CD4-positive, alpha-beta T cell (primary cell): ENCODE measurements at regions not wholly inside any gene's neighbourhood (a gene's known extent, or its start where the extent isn't known, plus 50 kb on each side); places are given as distances from the start of the nearest gene placed in this dataset.

Experiments
- ATAC-seq: fragments of 200-7000 bp; cut with Tn5 transposase; one replicate; pipeline ENCODE4 v1.10.0; 2022; ENCODE audit warnings: mild to moderate bottlenecking; ENCODE audit not compliant: poor library complexity
- CTCF ChIA-PET: fragments of 350-600 bp; sonication (Branson Sonifier 250); formaldehyde crosslinking; loops from one replicate; lab custom pipeline; 2021; ENCODE audit warnings: antibody characterized with exemption, inconsistent platforms; lab: Charles Lee
- POLR2A ChIA-PET: fragments of 350-600 bp; sonication (Branson Sonifier 250); formaldehyde crosslinking; loops from one replicate; lab custom pipeline; 2021; ENCODE audit warnings: antibody characterized with exemption, inconsistent platforms; lab: Charles Lee
- DNase-seq, 14 experiments: peaks; one replicate each; pipeline ENCODE4 v3.0.0-alpha.2; 2013 to 2020; ENCODE audit warnings: mixed read lengths in 2 of 14
- H3K27ac ChIP-seq, 2 donors: one replicate each; pipeline versions ENCODE4 v1.5.1 to v1.7.0; 2013; ENCODE audit warnings: low read length in 2 of 2, low read depth in 1 of 2, mild to moderate bottlenecking in 1 of 2
- H3K27me3 ChIP-seq, 2 experiments: 1 replicate in 1 of 2; 2 replicates in 1 of 2; pipeline versions ENCODE4 v1.6.1 to v1.7.0; 2013; ENCODE audit warnings: low read length in 2 of 2, control low read depth in 1 of 2, mild to moderate bottlenecking in 1 of 2, moderate library complexity in 1 of 2; ENCODE audit not compliant: insufficient read depth in 2 of 2, control insufficient read depth in 1 of 2
- H3K36me3 ChIP-seq: one replicate; pipeline ENCODE4 v1.6.1; 2013; ENCODE audit warnings: low read length, control low read depth; ENCODE audit not compliant: insufficient read depth
- H3K4me1 ChIP-seq: one replicate; pipeline ENCODE4 v1.6.1; 2013; ENCODE audit warnings: low read length, control low read depth; ENCODE audit not compliant: insufficient read depth
- H3K4me3 ChIP-seq: one replicate; pipeline ENCODE4 v1.5.1; 2013; ENCODE audit warnings: mild to moderate bottlenecking, low read length, moderate library complexity
- H3K9me3 ChIP-seq, 2 experiments: 1 replicate in 1 of 2; 2 replicates in 1 of 2; pipeline versions ENCODE4 v1.6.1 to v1.7.0; 2013; ENCODE audit warnings: low read length in 2 of 2, mild to moderate bottlenecking in 2 of 2, control low read depth in 1 of 2, moderate library complexity in 1 of 2; ENCODE audit not compliant: control insufficient read depth in 1 of 2, insufficient read depth in 1 of 2
- H3K27ac Mint-ChIP-seq: one replicate; pipeline ENCODE4 v1.8.0; 2020; ENCODE audit warnings: mixed read lengths
- H3K27me3 Mint-ChIP-seq: one replicate; pipeline ENCODE4 v1.8.0; 2021; ENCODE audit warnings: mixed read lengths
- H3K36me3 Mint-ChIP-seq: one replicate; pipeline ENCODE4 v1.8.0; 2021; ENCODE audit warnings: low read depth, mixed read lengths
- H3K4me1 Mint-ChIP-seq: one replicate; pipeline ENCODE4 v1.8.0; 2021; ENCODE audit warnings: low read depth, mixed read lengths
- H3K4me3 Mint-ChIP-seq: one replicate; pipeline ENCODE4 v1.8.0; 2020; ENCODE audit warnings: mild to moderate bottlenecking, mixed read lengths
- H3K9me3 Mint-ChIP-seq: one replicate; pipeline ENCODE4 v1.8.0; 2020; ENCODE audit warnings: mixed read lengths
- intact Hi-C, 2 experiments: fragments of 100-400 bp; cut with DNase I in 1 of 2; cut with micrococcal nuclease in 1 of 2; formaldehyde crosslinking; loops; one replicate each; pipeline versions ENCODE4 v1.15.1 to v1.9.0; 2023 to 2025; cut with DNase I, micrococcal nuclease
- TF ChIP-seq, protein P1 (sequence below): fragments of 200-600 bp; IDR thresholded peaks from one replicate; pipeline ENCODE4 v1.8.0; 2022; ENCODE audit warnings: antibody characterized with exemption, mild to moderate bottlenecking

DNA sequence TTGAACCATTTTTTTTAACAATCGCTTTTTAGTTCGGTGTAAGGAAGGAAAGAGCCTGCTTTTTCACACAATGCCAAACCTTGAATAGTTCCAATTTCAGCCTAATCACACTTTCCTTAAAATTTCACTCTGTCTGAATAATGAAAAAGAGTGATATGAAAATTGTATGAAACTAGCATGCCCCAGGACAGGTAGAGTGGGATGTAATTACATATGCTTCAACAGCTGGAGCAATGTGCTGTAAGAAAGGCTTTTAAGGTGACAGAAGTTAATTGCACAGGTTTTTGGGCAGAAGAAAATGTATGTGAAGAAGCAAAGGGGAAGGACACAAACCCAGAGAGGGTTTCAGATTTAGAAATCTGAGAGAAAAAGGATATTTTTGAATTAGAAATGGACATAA, 184.0 kb downstream of the DSC3 start:
- ATAC-seq (no peak), DNase-seq (no peak)
- POLR2A ChIA-PET: no interaction called here
- Mint-ChIP-seq H3K27me3 (no peaks in the 10 kb centered on the region), H3K27ac (no peak overlapping the region), H3K4me1 (no peaks in the 10 kb centered on the region), H3K4me3 (no peak overlapping the region), H3K36me3 (no peaks in the 10 kb centered on the region), H3K9me3 (peaks cover 3% of the 10 kb centered on the region)
- H3K36me3 ChIP-seq: no peaks in the 10 kb centered on the region
- H3K4me3 ChIP-seq: no peak overlapping the region
- TF ChIP-seq, protein P1, sequence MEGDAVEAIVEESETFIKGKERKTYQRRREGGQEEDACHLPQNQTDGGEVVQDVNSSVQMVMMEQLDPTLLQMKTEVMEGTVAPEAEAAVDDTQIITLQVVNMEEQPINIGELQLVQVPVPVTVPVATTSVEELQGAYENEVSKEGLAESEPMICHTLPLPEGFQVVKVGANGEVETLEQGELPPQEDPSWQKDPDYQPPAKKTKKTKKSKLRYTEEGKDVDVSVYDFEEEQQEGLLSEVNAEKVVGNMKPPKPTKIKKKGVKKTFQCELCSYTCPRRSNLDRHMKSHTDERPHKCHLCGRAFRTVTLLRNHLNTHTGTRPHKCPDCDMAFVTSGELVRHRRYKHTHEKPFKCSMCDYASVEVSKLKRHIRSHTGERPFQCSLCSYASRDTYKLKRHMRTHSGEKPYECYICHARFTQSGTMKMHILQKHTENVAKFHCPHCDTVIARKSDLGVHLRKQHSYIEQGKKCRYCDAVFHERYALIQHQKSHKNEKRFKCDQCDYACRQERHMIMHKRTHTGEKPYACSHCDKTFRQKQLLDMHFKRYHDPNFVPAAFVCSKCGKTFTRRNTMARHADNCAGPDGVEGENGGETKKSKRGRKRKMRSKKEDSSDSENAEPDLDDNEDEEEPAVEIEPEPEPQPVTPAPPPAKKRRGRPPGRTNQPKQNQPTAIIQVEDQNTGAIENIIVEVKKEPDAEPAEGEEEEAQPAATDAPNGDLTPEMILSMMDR: no peak
- H3K27ac ChIP-seq: no peak overlapping the region
- no peaks in the 10 kb centered on the region for H3K4me1 ChIP-seq
- H3K27me3 ChIP-seq: no peaks in the 10 kb centered on the region
- H3K9me3 ChIP-seq: peaks cover 0 to 3% of the 10 kb centered on the region in 2 experiments
- intact Hi-C loops: no loop called here
- CTCF ChIA-PET: no interaction called here

DNA sequence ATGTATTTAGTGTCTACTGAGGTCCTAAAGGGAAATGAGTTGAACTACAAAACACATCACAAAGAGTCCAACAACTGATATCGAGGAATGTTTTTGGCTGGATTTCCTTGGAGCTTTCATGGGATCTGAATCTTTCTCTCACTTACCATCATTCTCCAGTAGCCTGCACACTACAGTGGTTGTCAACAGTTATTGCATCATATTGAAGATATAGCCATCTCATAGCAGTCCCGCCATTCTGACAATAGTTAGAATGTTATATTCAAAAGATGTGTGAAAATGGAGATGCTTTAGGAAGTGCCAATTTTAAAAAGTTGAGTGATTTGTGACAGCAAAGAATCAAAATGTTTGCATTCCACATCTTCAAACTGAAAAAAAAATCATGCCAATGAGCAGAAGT, 186.8 kb downstream of the DSC3 start:
- ChIA-PET POLR2A (no interaction called here), CTCF (no interaction called here)
- Mint-ChIP-seq H3K4me3 (no peak overlapping the region), H3K9me3 (no peaks in the 10 kb centered on the region), H3K36me3 (no peaks in the 10 kb centered on the region), H3K27ac (no peak overlapping the region), H3K27me3 (no peaks in the 10 kb centered on the region), H3K4me1 (no peaks in the 10 kb centered on the region)
- Histone ChIP-seq H3K27me3 (no peaks in the 10 kb centered on the region), H3K4me1 (no peaks in the 10 kb centered on the region), H3K27ac (no peak overlapping the region), H3K9me3 (peaks cover 0 to 3% of the 10 kb centered on the region in 2 experiments), H3K36me3 (no peaks in the 10 kb centered on the region), H3K4me3 (no peak overlapping the region)
- intact Hi-C loops: no loop called here
- TF ChIP-seq, protein P1: no peak
- no peak for ATAC-seq
- DNase-seq: no peak

DNA sequence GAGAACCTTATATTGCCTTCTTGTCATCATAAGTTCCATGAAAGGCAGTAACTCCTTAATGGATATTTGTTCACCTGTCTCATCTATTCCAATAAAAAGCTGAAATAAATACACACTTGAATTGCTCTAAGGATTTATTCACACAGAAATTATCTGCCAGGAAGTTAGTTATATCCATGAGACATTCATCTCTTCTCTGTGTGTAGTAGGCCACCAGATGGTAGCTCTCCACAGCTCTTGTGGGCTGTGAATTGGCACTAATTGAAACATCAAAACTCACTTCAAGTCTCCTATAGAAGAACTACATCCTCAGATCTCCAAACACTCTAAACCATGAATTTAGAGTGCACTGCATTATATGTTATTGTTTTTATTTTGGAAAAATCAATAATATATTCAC, 189.6 kb downstream of the DSC3 start:
- Mint-ChIP-seq H3K36me3 (no peaks in the 10 kb centered on the region), H3K9me3 (peaks cover 2% of the 10 kb centered on the region), H3K4me1 (no peaks in the 10 kb centered on the region), H3K4me3 (no peak overlapping the region), H3K27ac (no peak overlapping the region), H3K27me3 (no peaks in the 10 kb centered on the region)
- no peaks in the 10 kb centered on the region for H3K27me3 ChIP-seq
- DNase-seq (no peak), ATAC-seq (no peak)
- H3K4me3 ChIP-seq: no peak overlapping the region
- no peak overlapping the region for H3K27ac ChIP-seq
- TF ChIP-seq, protein P1: no peak
- intact Hi-C loops: no loop called here
- peaks cover 0 to 14% of the 10 kb centered on the region in 2 experiments for H3K9me3 ChIP-seq
- no peaks in the 10 kb centered on the region for H3K36me3 ChIP-seq
- no peaks in the 10 kb centered on the region for H3K4me1 ChIP-seq
- POLR2A ChIA-PET: no interaction called here
- CTCF ChIA-PET: no interaction called here
